ENCODE measurements at regions not wholly inside any gene's neighbourhood (a gene's known extent, or its start where the extent isn't known, plus 50 kb on each side); places are given as distances from the start of the nearest gene placed in this dataset.

- H3K4me3 ChIP-seq (replicated peaks in 1 of 3; ENCODE audit: insufficient read depth in 1 of 3, low read depth in 1 of 3, low read length in 3 of 3) = no peak overlapping the region
- FAIRE-seq (no peak), DNase-seq (ENCODE audit: low read depth, low spot score) (no peak)
- H3K27me3 ChIP-seq (ENCODE audit: control insufficient read depth in 2 of 2, insufficient read depth in 2 of 2, low read length in 2 of 2) = no peaks in the 10 kb centered on the region
- TF ChIP-seq EZH2 (IDR thresholded peaks at IDR 0.05; ENCODE audit: borderline replicate concordance, low read depth, low read length, severe bottlenecking) (no peak), MYC (IDR thresholded peaks at IDR 0.05; ENCODE audit: low read depth, low read length) (no peak), MAX (IDR thresholded peaks at IDR 0.05; ENCODE audit: insufficient read depth, insufficient read length) (no peak), GATA2 (IDR thresholded peaks at IDR 0.05; ENCODE audit: insufficient read depth, insufficient read length, low read depth, low read length) (no peak), FOS (IDR thresholded peaks at IDR 0.05; ENCODE audit: borderline replicate concordance, insufficient read depth, low read length) (no peak), CTCF (IDR thresholded peaks at IDR 0.05; ENCODE audit: extremely low read depth in 1 of 2, insufficient read depth in 1 of 2, low read depth in 1 of 2, low read length in 2 of 2) (no peak), JUN (IDR thresholded peaks at IDR 0.05; ENCODE audit: borderline replicate concordance, insufficient read depth, insufficient read length, low read depth) (no peak), POLR2A (IDR thresholded peaks at IDR 0.05; ENCODE audit: low read depth, low read length) (no peak), POLR2AphosphoS5 (IDR thresholded peaks at IDR 0.05; ENCODE audit: insufficient read depth, low read depth, low read length) (no peak)
- no peaks in the 10 kb centered on the region for H3K79me2 ChIP-seq (ENCODE audit: control insufficient read depth, insufficient read depth, low read length)
- ChIA-PET CTCF (no interaction called here), POLR2A (no interaction called here)
- H2AFZ ChIP-seq (ENCODE audit: low read depth, low read length) = no peak overlapping the region
- H3K9me3 ChIP-seq (replicated peaks; ENCODE audit: control insufficient read depth, insufficient read depth, low read length) = peaks cover 2% of the 10 kb centered on the region
- no peaks in the 10 kb centered on the region for H4K20me1 ChIP-seq (replicated peaks; ENCODE audit: control insufficient read depth, extremely low read depth, insufficient read depth, low read length)
- no peaks in the 10 kb centered on the region for H3K4me1 ChIP-seq (ENCODE audit: control insufficient read depth, extremely low read depth, insufficient read depth, low read length)
- H3K9ac ChIP-seq (replicated peaks; ENCODE audit: extremely low read depth, insufficient read depth, low read length) = no peak overlapping the region
- dilution Hi-C loops (cut with MboI; ENCODE audit: extremely low pct_ligation_motif_present, low sequenced_read_pairs) (no loop called here), intact Hi-C loops (cut with micrococcal nuclease) (no loop called here)
- no TSS peak for BruUV-seq (replicated peaks)
- no peaks in the 10 kb centered on the region for H3K9me1 ChIP-seq (replicated peaks; ENCODE audit: control insufficient read depth, extremely low read depth, insufficient read depth, low read length)
- no peak overlapping the region for H3K4me2 ChIP-seq (ENCODE audit: insufficient read depth, low read length)
- H3K27ac ChIP-seq (ENCODE audit: insufficient read depth, low read depth, low read length) = no peak overlapping the region
- H3K36me3 ChIP-seq (ENCODE audit: control insufficient read depth in 2 of 2, extremely low read depth in 1 of 2, insufficient read depth in 2 of 2, low read length in 2 of 2) = no peaks in the 10 kb centered on the region
Measured at GRCh38 chr4:126935801-126936200, 697.0 kb upstream of the INTU start.
